ENCODE measurements at regions not wholly inside any gene's neighbourhood (a gene's known extent, or its start where the extent isn't known, plus 50 kb on each side); places are given as distances from the start of the nearest gene placed in this dataset.

GRCh38 chr4:185955151-185955770, 113.7 kb upstream of the TLR3 start:
- DNase-seq, result no peak
- H3K27ac ChIP-seq, result no peak overlapping the region
- H3K27me3 ChIP-seq, result no peaks in the 10 kb centered on the region
- H3K4me1 ChIP-seq (ENCODE audit: insufficient read depth), result no peaks in the 10 kb centered on the region
- TF ChIP-seq, protein P1, sequence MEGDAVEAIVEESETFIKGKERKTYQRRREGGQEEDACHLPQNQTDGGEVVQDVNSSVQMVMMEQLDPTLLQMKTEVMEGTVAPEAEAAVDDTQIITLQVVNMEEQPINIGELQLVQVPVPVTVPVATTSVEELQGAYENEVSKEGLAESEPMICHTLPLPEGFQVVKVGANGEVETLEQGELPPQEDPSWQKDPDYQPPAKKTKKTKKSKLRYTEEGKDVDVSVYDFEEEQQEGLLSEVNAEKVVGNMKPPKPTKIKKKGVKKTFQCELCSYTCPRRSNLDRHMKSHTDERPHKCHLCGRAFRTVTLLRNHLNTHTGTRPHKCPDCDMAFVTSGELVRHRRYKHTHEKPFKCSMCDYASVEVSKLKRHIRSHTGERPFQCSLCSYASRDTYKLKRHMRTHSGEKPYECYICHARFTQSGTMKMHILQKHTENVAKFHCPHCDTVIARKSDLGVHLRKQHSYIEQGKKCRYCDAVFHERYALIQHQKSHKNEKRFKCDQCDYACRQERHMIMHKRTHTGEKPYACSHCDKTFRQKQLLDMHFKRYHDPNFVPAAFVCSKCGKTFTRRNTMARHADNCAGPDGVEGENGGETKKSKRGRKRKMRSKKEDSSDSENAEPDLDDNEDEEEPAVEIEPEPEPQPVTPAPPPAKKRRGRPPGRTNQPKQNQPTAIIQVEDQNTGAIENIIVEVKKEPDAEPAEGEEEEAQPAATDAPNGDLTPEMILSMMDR (IDR thresholded peaks at IDR 0.05), result no peak
- TF ChIP-seq EP300 (IDR thresholded peaks at IDR 0.05), result no peak
- TF ChIP-seq POLR2A (IDR thresholded peaks at IDR 0.05), result no peak
- WGBS, 3 donors, result 88 to 91% (median 91%) methylated on average over 7 of the region's 7 CpGs
- H3K36me3 ChIP-seq, result no peaks in the 10 kb centered on the region
- no peak overlapping the region for H3K4me3 ChIP-seq
- intact Hi-C loops (cut with DNase I), result no loop called here
- no peaks in the 10 kb centered on the region for H3K9me3 ChIP-seq

GRCh38 chr4:185955826-185956543, 113.0 kb upstream of the TLR3 start:
- no peak for TF ChIP-seq POLR2A (IDR thresholded peaks at IDR 0.05)
- no peak for TF ChIP-seq EP300 (IDR thresholded peaks at IDR 0.05)
- TF ChIP-seq, protein P1 (IDR thresholded peaks at IDR 0.05), result no peak
- no peak overlapping the region for H3K27ac ChIP-seq
- WGBS, 3 donors, result 59 to 70% (median 68%) methylated on average over 15 of the region's 15 CpGs
- no peaks in the 10 kb centered on the region for H3K27me3 ChIP-seq
- DNase-seq, result no peak
- intact Hi-C loops (cut with DNase I), result no loop called here
- H3K9me3 ChIP-seq, result no peaks in the 10 kb centered on the region
- H3K4me1 ChIP-seq (ENCODE audit: insufficient read depth), result no peaks in the 10 kb centered on the region
- H3K36me3 ChIP-seq, result no peaks in the 10 kb centered on the region
- no peak overlapping the region for H3K4me3 ChIP-seq

- H3K4me3 ChIP-seq, result no peak overlapping the region
- no peaks in the 10 kb centered on the region for H3K4me1 ChIP-seq (ENCODE audit: insufficient read depth)
- TF ChIP-seq, protein P1 (IDR thresholded peaks at IDR 0.05), result no peak
- TF ChIP-seq EP300 (IDR thresholded peaks at IDR 0.05) (no peak), POLR2A (IDR thresholded peaks at IDR 0.05) (no peak)
- H3K27ac ChIP-seq, result no peak overlapping the region
- DNase-seq, result no peak
- 78 to 91% (median 83%) methylated on average over 4 of the region's 4 CpGs for WGBS, 3 donors
- H3K9me3 ChIP-seq, result no peaks in the 10 kb centered on the region
- no peaks in the 10 kb centered on the region for H3K27me3 ChIP-seq
- intact Hi-C loops (cut with DNase I), result no loop called here
- H3K36me3 ChIP-seq, result no peaks in the 10 kb centered on the region
Measured at GRCh38 chr4:185956544-185956940, 112.4 kb upstream of the TLR3 start.

DNA sequence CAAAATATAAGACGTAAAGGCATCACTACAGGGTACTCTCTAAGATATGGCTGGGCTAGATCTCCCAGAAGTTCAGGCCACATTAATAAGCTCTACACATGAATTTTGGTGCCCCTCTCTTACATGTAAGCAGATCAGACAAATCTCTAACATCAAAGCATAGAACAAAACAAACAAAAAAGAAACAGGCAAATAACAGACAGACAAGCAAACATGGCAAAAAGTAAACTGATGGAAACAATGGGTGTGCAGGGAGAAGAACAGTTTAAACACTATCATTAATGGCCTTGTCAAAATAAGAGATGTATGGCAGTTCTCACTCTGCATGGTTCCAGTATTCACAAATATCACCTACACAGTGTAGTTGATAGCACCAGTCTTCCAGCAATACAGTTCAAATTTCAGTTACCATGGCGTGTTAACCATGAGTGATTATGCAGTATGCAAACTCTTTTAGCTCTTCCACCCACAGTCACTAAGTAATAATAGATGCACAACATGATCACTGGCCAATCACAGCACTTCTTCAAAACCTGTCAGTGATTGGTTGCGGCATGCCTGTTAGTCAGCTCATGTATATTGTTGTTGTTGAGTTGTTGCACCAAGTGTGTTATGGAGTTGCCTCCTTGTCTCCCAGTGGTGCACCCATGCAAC, 110.7 kb upstream of the TLR3 start:
- DNase-seq, result no peak
- Histone ChIP-seq H3K27ac (no peak overlapping the region), H3K36me3 (no peaks in the 10 kb centered on the region), H3K4me3 (no peak overlapping the region), H3K4me1 (ENCODE audit: insufficient read depth) (no peaks in the 10 kb centered on the region), H3K27me3 (no peaks in the 10 kb centered on the region), H3K9me3 (no peaks in the 10 kb centered on the region)
- WGBS, 3 donors, result 96 to 99% (median 97%) methylated on average over 3 of the region's 3 CpGs
- intact Hi-C loops (cut with DNase I), result no loop called here
- TF ChIP-seq POLR2A (IDR thresholded peaks at IDR 0.05) (no peak), EP300 (IDR thresholded peaks at IDR 0.05) (no peak)
- TF ChIP-seq, protein P1 (IDR thresholded peaks at IDR 0.05), result no peak

Measured in ovary (tissue), 7 donors.